ENCODE measurements at regions not wholly inside any gene's neighbourhood (a gene's known extent, or its start where the extent isn't known, plus 50 kb on each side); places are given as distances from the start of the nearest gene placed in this dataset.
A peak's percentile ranks its signal among the peaks of the same experiment; 100 is the strongest.

- Mint-ChIP-seq H3K9me3 (ENCODE audit: unreplicated experiment) (no peaks in the 10 kb centered on the region), H3K27me3 (ENCODE audit: unreplicated experiment) (no peaks in the 10 kb centered on the region), H3K27ac (ENCODE audit: unreplicated experiment) (no peak overlapping the region), H3K4me3 (ENCODE audit: unreplicated experiment) (no peak overlapping the region), H3K4me1 (ENCODE audit: unreplicated experiment) (peaks cover 27% of the 10 kb centered on the region), H3K36me3 (ENCODE audit: low read depth, unreplicated experiment) (no peaks in the 10 kb centered on the region)
- DNase-seq (ENCODE audit: low spot score): no peak
- no peak for TF ChIP-seq CTCF (IDR thresholded peaks at IDR 0.05; ENCODE audit: unreplicated experiment)
Observed at GRCh38 chr4:16290681-16291420, 64.6 kb upstream of the TAPT1 start.

- no peaks in the 10 kb centered on the region for H3K36me3 Mint-ChIP-seq (ENCODE audit: low read depth, unreplicated experiment)
- no peaks in the 10 kb centered on the region for H3K9me3 Mint-ChIP-seq (ENCODE audit: unreplicated experiment)
- peaks cover 27% of the 10 kb centered on the region for H3K4me1 Mint-ChIP-seq (ENCODE audit: unreplicated experiment)
- no peaks in the 10 kb centered on the region for H3K27me3 Mint-ChIP-seq (ENCODE audit: unreplicated experiment)
- no peak overlapping the region for H3K27ac Mint-ChIP-seq (ENCODE audit: unreplicated experiment)
- TF ChIP-seq CTCF (IDR thresholded peaks at IDR 0.05; ENCODE audit: unreplicated experiment): peak; percentile 66
- H3K4me3 Mint-ChIP-seq (ENCODE audit: unreplicated experiment): no peak overlapping the region
- peak; percentile 14 for DNase-seq (ENCODE audit: low spot score)
Observed at GRCh38 chr4:16289897-16290554, 63.8 kb upstream of the TAPT1 start.

- H3K27ac Mint-ChIP-seq (ENCODE audit: unreplicated experiment): no peak overlapping the region
- no peak for DNase-seq (ENCODE audit: low spot score)
- H3K27me3 Mint-ChIP-seq (ENCODE audit: unreplicated experiment): no peaks in the 10 kb centered on the region
- H3K9me3 Mint-ChIP-seq (ENCODE audit: unreplicated experiment): peaks cover 8% of the 10 kb centered on the region
- no peak for TF ChIP-seq CTCF (IDR thresholded peaks at IDR 0.05; ENCODE audit: unreplicated experiment)
- H3K4me3 Mint-ChIP-seq (ENCODE audit: unreplicated experiment): no peak overlapping the region
- H3K36me3 Mint-ChIP-seq (ENCODE audit: low read depth, unreplicated experiment): peaks cover 10% of the 10 kb centered on the region
- H3K4me1 Mint-ChIP-seq (ENCODE audit: unreplicated experiment): no peaks in the 10 kb centered on the region
Observed at GRCh38 chr4:16284050-16284449, 57.8 kb upstream of the TAPT1 start.

GRCh38 chr4:16278178-16278577 lies 51.9 kb upstream of the TAPT1 start:
- peaks cover 20% of the 10 kb centered on the region for H3K36me3 Mint-ChIP-seq (ENCODE audit: low read depth, unreplicated experiment)
- H3K4me1 Mint-ChIP-seq (ENCODE audit: unreplicated experiment): no peaks in the 10 kb centered on the region
- no peaks in the 10 kb centered on the region for H3K27me3 Mint-ChIP-seq (ENCODE audit: unreplicated experiment)
- DNase-seq (ENCODE audit: low spot score): no peak
- peak; percentile 24 for TF ChIP-seq CTCF (IDR thresholded peaks at IDR 0.05; ENCODE audit: unreplicated experiment)
- peaks cover 5% of the 10 kb centered on the region for H3K9me3 Mint-ChIP-seq (ENCODE audit: unreplicated experiment)
- no peak overlapping the region for H3K4me3 Mint-ChIP-seq (ENCODE audit: unreplicated experiment)
- H3K27ac Mint-ChIP-seq (ENCODE audit: unreplicated experiment): no peak overlapping the region
